GM21723 (cell line): ENCODE measurements at regions not wholly inside any gene's neighbourhood (a gene's known extent, or its start where the extent isn't known, plus 50 kb on each side); places are given as distances from the start of the nearest gene placed in this dataset.
"Not testable (repeated sequence)": the region's sequence is repeated elsewhere in the genome, so short reads cannot be mapped to it uniquely, and the experiment has no call there.

Experiments used
- ATAC-seq: cut with Tn5 transposase; IDR thresholded peaks from one replicate; pipeline ENCODE4 v1.9.1; 2021; ENCODE audit warnings: mild to moderate bottlenecking, moderate library complexity; ENCODE audit not compliant: unreplicated experiment

DNA sequence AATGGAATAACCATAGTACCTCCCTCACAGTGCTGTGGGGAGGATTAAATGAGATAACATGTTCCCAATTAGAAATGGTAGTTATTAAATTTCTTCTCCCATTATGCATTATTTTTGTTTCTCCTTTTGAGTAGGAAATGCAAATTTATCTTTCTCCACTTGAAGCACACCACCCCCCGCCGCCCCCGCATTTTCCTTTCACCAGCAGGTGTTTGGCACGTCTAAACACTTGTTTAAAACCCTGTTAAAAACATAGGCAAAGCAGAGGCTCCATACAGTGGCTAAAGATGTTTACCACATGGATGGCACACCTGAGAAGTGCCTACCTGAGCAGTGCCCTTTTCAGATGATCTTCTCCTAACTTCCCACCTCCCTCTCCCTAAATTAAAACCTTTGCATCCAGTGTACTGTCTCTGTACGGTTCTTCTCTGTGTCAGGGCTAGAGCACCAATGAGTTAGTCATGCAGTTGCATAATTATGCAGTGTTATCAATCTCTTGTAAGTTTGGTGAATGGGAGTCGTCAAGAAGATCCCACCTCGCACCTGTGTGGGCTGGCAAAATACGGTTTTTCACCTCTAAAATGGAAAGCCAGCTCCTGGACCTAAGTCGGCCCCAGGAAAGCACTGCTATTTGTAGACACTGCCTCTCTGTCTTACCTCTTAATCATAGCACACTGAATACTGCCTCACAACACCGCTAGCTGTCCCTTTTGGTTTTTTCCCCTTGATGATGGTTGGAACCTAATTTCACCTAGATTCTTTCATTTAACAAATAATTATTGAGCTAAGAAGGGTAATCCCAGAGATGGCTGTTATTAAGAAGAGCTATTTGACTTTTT lies 122.0 kb downstream of the CT47B1 start:
- no peak for ATAC-seq

- no peak for ATAC-seq
Observed at GRCh38 chrX:120752431-120753082, 122.7 kb upstream of the C1GALT1C1 start.

DNA sequence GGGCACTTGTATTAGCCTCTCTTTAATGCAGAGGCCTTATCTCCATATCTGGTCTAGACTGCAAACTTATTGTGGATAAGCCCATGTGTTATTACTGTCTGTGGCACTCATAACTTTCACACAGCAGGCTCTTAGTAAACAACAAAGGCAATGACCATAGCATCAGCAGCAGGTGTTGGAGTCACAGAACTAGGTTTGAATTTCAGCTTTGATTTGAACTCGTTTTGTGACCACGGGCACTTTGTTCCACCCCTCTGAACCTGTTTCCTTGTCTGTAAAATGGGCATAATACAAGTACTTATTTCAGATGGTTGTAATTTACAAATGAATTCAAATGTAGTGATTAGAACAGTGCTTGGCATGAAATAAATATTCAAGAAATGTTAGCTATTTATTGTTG lies 121.8 kb upstream of the C1GALT1C1 start:
- ATAC-seq, result no peak

DNA sequence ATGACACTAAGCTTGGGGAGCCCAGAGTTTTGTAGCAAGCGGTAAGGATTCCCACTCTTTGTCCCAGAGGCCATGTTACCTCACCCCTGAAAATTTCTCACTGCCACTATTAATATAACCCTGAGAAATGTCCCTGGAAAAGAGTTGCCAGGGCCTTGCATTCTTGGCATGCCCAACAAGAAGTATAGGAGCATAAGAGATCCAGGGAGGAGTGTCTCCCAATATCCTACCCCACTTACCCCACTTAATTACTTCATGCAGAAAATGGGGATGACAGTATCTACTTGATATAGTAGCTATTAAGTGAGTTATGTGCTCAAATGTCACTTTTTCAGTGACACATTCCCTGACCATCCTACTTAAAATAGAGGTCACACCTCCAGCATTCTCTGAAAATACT lies 120.5 kb upstream of the C1GALT1C1 start:
- ATAC-seq, result no peak

DNA sequence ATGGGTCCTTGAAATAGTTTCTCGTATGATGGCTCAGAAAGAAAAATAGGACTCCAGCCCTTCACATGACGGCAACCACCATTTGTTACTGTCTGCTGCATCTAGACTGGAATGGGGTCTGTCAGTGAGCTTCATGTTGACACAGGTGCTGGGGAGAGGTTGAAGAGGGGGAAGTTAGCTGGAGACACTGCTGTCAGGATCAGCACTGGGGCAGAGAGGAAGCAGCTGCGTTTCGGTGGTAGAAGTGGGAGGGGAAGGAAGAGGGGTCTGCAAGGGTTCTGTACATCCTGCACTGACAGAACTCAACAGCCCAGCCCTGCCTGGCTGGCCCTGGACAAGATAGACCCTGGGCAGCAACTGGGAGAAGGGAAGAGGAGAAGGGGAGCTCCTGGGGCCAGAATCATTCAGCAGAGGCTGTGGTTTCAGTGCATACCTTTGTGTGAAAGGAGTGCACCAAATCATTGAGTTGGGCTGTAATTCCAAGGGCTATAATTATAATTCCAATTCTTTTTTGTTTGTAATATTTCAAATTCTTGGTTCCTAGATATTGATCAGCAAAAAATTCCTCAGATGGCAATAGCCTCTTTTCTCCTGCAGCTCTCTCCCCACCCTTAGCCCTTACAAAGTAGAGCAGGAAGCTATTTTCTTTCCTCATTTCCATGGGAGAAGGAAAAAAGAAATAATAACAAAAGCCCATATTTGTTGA lies 119.4 kb upstream of the C1GALT1C1 start:
- ATAC-seq, result peak; percentile 91

DNA sequence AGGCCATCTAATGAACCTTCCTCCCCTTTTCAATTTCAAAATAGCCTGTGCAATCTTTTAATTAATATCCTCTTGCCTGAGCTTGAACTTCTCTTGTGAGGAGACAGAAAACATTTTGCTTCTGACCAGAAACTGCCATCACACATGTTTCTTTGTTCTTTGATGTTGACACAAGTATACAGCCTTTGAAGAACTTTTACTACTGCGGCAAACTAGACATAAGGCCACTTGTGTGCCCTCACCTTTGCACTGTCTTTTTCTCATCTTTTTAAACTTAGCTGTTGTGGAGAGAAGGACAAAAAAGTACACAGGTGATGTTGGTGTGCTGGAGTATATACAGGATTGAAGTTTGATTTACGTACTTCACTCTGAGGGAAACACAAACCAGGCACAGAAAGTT lies 116.3 kb upstream of the C1GALT1C1 start:
- ATAC-seq, result no peak

GRCh38 chrX:120742946-120743665 lies 113.3 kb upstream of the C1GALT1C1 start:
- ATAC-seq, result no peak

- ATAC-seq, result no peak
Observed at GRCh38 chrX:120741452-120741851, 111.6 kb upstream of the C1GALT1C1 start.

DNA sequence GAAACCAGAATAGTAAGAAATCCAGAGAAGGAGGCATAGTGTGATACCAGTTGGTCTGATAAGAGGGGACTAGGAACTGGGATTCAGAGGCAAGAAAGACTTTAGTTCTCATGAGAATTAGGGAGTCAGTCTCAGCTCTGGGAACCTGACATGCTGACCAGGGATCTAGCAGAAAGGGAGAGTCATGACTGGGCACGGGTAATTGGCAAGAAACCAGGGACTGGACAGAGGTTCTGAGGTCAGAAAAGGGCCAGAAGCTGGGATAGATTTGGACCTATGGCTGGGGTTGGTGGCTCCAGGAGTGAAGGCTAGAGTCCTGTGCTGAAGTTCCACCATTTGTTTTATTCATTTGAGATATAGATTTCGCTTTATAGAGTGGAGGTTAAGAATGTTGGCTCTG lies 110.2 kb upstream of the C1GALT1C1 start:
- no peak for ATAC-seq

DNA sequence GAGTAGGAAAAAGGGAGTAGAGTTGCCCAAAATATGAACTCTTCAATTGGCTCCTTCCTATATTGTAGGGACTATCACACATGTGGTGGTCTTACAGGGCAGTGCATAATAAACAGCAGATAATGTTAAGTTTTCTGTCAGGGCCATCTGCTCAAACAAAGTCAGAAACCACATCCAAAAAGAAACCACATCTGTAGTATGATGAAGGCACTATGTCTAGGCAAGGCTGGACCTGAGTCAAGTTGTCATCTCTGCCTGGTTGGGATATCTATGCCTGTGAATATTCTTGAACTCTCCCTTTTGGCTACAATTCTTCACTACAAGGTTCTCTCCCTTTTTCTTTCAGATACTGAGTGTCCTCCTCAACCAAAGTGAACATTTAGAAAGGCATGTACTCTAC lies 109.4 kb upstream of the C1GALT1C1 start:
- no peak for ATAC-seq

- no peak for ATAC-seq
Observed at GRCh38 chrX:120736989-120737388, 107.1 kb upstream of the C1GALT1C1 start.

DNA sequence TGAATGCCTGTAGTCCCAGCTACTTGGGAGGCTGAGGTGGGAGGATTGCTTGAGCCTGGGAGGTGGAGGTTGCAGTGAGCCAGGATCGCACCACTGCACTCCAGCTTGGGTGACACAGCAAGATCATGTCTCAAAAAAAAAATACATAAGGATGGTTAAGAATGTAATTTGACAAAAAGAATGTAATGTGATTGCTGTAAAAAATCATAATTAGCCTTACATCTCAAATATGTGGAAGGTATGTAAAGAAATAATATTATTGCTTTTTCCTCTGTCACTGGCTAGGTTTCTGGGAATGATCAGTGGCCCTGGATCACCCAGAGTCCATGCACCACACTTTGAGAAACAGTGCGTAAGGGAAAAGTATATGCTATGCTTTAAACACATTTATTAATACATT lies 106.1 kb upstream of the C1GALT1C1 start:
- ATAC-seq, result no peak

- no peak for ATAC-seq
Observed at GRCh38 chrX:120732879-120733278, 103.0 kb upstream of the C1GALT1C1 start.

- no peak for ATAC-seq
Observed at GRCh38 chrX:120732461-120732860, 102.6 kb upstream of the C1GALT1C1 start.

- ATAC-seq, result no peak
Observed at GRCh38 chrX:120731386-120731785, 101.5 kb upstream of the C1GALT1C1 start.

GRCh38 chrX:120729506-120730255 lies 99.8 kb upstream of the C1GALT1C1 start:
- ATAC-seq, result not testable (repeated sequence)

- no peak for ATAC-seq
Observed at GRCh38 chrX:120727911-120728310, 98.1 kb upstream of the C1GALT1C1 start.

DNA sequence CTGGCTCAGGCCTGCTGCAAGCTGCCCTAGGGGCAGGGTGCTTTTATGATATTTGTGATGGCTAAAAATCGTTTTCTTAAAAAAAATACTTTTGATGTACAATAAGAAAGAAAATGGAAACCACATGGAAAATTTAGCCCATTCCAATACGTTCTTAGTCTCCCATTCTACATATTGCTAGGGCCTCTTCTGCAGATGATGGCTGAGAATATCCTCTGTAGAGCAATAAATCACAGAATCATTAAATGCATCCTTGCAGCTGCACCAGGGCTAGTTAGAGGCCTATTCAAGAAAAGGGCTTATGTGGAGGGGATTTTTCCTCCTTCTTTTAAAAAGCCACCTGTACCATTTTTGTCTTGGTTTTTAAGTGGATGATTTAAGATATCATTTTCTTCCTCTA lies 97.6 kb upstream of the C1GALT1C1 start:
- no peak for ATAC-seq

DNA sequence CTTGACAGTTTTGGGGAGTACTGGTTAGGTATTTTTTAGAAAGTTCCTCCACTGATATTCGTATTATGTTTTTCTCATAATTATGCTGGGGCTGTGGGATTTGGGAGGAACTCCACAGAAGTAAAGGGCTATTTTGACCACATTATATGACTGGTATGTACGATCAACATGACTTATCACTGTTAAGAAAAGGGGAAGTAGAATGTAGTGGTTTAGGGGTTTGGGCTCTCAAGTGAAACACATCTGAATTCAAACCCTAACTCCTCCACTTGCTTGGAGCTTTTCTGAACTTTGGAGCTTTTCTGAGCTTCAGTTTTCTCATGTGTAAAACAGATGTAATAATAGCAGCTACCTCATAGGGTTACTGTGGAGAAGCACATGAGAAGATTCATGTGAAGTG lies 96.4 kb upstream of the C1GALT1C1 start:
- ATAC-seq, result peak; percentile 99

GRCh38 chrX:120725874-120726273 lies 96.0 kb upstream of the C1GALT1C1 start:
- peak; percentile 25 for ATAC-seq
